ENCODE measurements at regions not wholly inside any gene's neighbourhood (a gene's known extent, or its start where the extent isn't known, plus 50 kb on each side); places are given as distances from the start of the nearest gene placed in this dataset.

GRCh38 chr15:37733628-37734027, 200.8 kb upstream of the TMCO5A start:
- H3K4me3 ChIP-seq = no peak overlapping the region
- H3K9me3 ChIP-seq = no peaks in the 10 kb centered on the region
- no peak for DNase-seq
- no peaks in the 10 kb centered on the region for H3K27me3 ChIP-seq
- no peak overlapping the region for H3K27ac ChIP-seq
- no peak for TF ChIP-seq EP300 (IDR thresholded peaks at IDR 0.05)
- TF ChIP-seq POLR2AphosphoS5 (IDR thresholded peaks at IDR 0.05) = no peak
- TF ChIP-seq CTCF (IDR thresholded peaks at IDR 0.05) = no peak
- TF ChIP-seq POLR2A (IDR thresholded peaks at IDR 0.05) = no peak
- WGBS, 2 donors = 88 to 92% methylated on average over 5 of the region's 5 CpGs
- H3K36me3 ChIP-seq = no peaks in the 10 kb centered on the region
- H3K4me1 ChIP-seq = no peaks in the 10 kb centered on the region
- intact Hi-C loops (cut with DNase I) = no loop called here

- Histone ChIP-seq H3K4me3 (no peak overlapping the region), H3K4me1 (no peaks in the 10 kb centered on the region), H3K27me3 (no peaks in the 10 kb centered on the region), H3K9me3 (no peaks in the 10 kb centered on the region), H3K27ac (no peak overlapping the region), H3K36me3 (no peaks in the 10 kb centered on the region)
- DNase-seq = no peak
- TF ChIP-seq POLR2AphosphoS5 (IDR thresholded peaks at IDR 0.05) = no peak
- no peak for TF ChIP-seq CTCF (IDR thresholded peaks at IDR 0.05)
- TF ChIP-seq POLR2A (IDR thresholded peaks at IDR 0.05) = no peak
- no peak for TF ChIP-seq EP300 (IDR thresholded peaks at IDR 0.05)
- intact Hi-C loops (cut with DNase I) = no loop called here
- WGBS, 2 donors = 59 to 75% methylated on average over 4 of the region's 4 CpGs
These were observed 193.8 kb upstream of the TMCO5A start for GRCh38 chr15:37740623-37741141.

GRCh38 chr15:37743826-37744225, 190.6 kb upstream of the TMCO5A start:
- Histone ChIP-seq H3K27me3 (no peaks in the 10 kb centered on the region), H3K9me3 (no peaks in the 10 kb centered on the region), H3K4me1 (no peaks in the 10 kb centered on the region), H3K27ac (no peak overlapping the region), H3K36me3 (no peaks in the 10 kb centered on the region), H3K4me3 (no peak overlapping the region)
- no peak for DNase-seq
- WGBS, 2 donors = 67 to 79% methylated on average over 3 of the region's 3 CpGs
- TF ChIP-seq POLR2AphosphoS5 (IDR thresholded peaks at IDR 0.05) = no peak
- TF ChIP-seq CTCF (IDR thresholded peaks at IDR 0.05) = no peak
- TF ChIP-seq POLR2A (IDR thresholded peaks at IDR 0.05) = no peak
- no peak for TF ChIP-seq EP300 (IDR thresholded peaks at IDR 0.05)
- intact Hi-C loops (cut with DNase I) = no loop called here

GRCh38 chr15:37744521-37744920, 189.9 kb upstream of the TMCO5A start:
- TF ChIP-seq POLR2AphosphoS5 (IDR thresholded peaks at IDR 0.05) (no peak), POLR2A (IDR thresholded peaks at IDR 0.05) (no peak), EP300 (IDR thresholded peaks at IDR 0.05) (no peak), CTCF (IDR thresholded peaks at IDR 0.05) (no peak)
- Histone ChIP-seq H3K27ac (no peak overlapping the region), H3K4me1 (no peaks in the 10 kb centered on the region), H3K36me3 (no peaks in the 10 kb centered on the region), H3K27me3 (no peaks in the 10 kb centered on the region), H3K9me3 (no peaks in the 10 kb centered on the region), H3K4me3 (no peak overlapping the region)
- intact Hi-C loops (cut with DNase I) = no loop called here
- 95 to 96% methylated on average over 1 of the region's 1 CpG for WGBS, 2 donors
- no peak for DNase-seq

- Histone ChIP-seq H3K4me1 (no peaks in the 10 kb centered on the region), H3K27ac (no peak overlapping the region), H3K27me3 (no peaks in the 10 kb centered on the region), H3K36me3 (no peaks in the 10 kb centered on the region), H3K4me3 (no peak overlapping the region), H3K9me3 (no peaks in the 10 kb centered on the region)
- WGBS, 2 donors = 94 to 96% methylated on average over 3 of the region's 3 CpGs
- no peak for DNase-seq
- intact Hi-C loops (cut with DNase I) = no loop called here
- TF ChIP-seq POLR2A (IDR thresholded peaks at IDR 0.05) = no peak
- TF ChIP-seq POLR2AphosphoS5 (IDR thresholded peaks at IDR 0.05) = no peak
These were observed 183.0 kb upstream of the TMCO5A start for GRCh38 chr15:37751401-37751800.
